IMR-90 (cell line): ENCODE measurements at regions not wholly inside any gene's neighbourhood (a gene's known extent, or its start where the extent isn't known, plus 50 kb on each side); places are given as distances from the start of the nearest gene placed in this dataset.

Experiments used
- BHLHE40 ChIP-seq: fragments of 150-350 bp; IDR thresholded peaks from 2 replicates; pipeline ENCODE4 v1.6.1; 2016; ENCODE audit warnings: mild to moderate bottlenecking, low read depth, low read length
- CEBPB ChIP-seq: IDR thresholded peaks from 2 replicates; pipeline ENCODE4 v1.6.1; 2012; ENCODE audit warnings: low read depth, low read length, improper control_type of control experiment
- MAFK ChIP-seq: IDR thresholded peaks from 2 replicates; pipeline ENCODE4 v1.6.1; 2012; ENCODE audit warnings: low read depth, low read length, improper control_type of control experiment
- MAZ ChIP-seq: IDR thresholded peaks from 2 replicates; pipeline ENCODE4 v1.6.1; 2012; ENCODE audit warnings: low read depth, mild to moderate bottlenecking, low read length, improper control_type of control experiment, moderate library complexity, borderline replicate concordance
- MXI1 ChIP-seq: IDR thresholded peaks from 2 replicates; pipeline ENCODE4 v1.6.1; 2012; ENCODE audit warnings: low read depth, mild to moderate bottlenecking, low read length, moderate library complexity, borderline replicate concordance
- NFE2L2 ChIP-seq: fragments of 150-350 bp; IDR thresholded peaks from 2 replicates; pipeline ENCODE4 v1.6.1; 2016; ENCODE audit warnings: low read depth, mild to moderate bottlenecking, low read length
- POLR2A ChIP-seq: IDR thresholded peaks from 2 replicates; pipeline ENCODE4 v1.6.1; 2012; ENCODE audit warnings: mild to moderate bottlenecking, low read depth, low read length
- RAD21 ChIP-seq: IDR thresholded peaks from 2 replicates; pipeline ENCODE4 v1.6.1; 2012; ENCODE audit warnings: low read length, improper control_type of control experiment
- RCOR1 ChIP-seq: IDR thresholded peaks from 2 replicates; pipeline ENCODE4 v1.6.1; 2012; ENCODE audit warnings: mild to moderate bottlenecking, low read length, improper control_type of control experiment; ENCODE audit not compliant: insufficient replicate concordance
- RFX5 ChIP-seq: IDR thresholded peaks from 2 replicates; pipeline ENCODE4 v1.8.0; 2012; ENCODE audit warnings: low read depth, mild to moderate bottlenecking, low read length, moderate library complexity
- SMC3 ChIP-seq: fragments of 150-350 bp; IDR thresholded peaks from 2 replicates; pipeline ENCODE4 v1.6.1; 2016; ENCODE audit warnings: low read depth, mild to moderate bottlenecking, antibody characterized with exemption, low read length, moderate library complexity
- TF ChIP-seq, protein P1 (sequence below): conservative IDR thresholded peaks from 2 replicates; pipeline ENCODE4 v1.5.1; 2012; ENCODE audit warnings: mild to moderate bottlenecking, low read depth, low read length, improper control_type of control experiment
- TF ChIP-seq, protein P2 (sequence below): fragments of 150-350 bp; IDR thresholded peaks from 2 replicates; pipeline ENCODE4 v1.6.1; 2016; ENCODE audit warnings: low read depth, mild to moderate bottlenecking, low read length, moderate library complexity, borderline replicate concordance

DNA sequence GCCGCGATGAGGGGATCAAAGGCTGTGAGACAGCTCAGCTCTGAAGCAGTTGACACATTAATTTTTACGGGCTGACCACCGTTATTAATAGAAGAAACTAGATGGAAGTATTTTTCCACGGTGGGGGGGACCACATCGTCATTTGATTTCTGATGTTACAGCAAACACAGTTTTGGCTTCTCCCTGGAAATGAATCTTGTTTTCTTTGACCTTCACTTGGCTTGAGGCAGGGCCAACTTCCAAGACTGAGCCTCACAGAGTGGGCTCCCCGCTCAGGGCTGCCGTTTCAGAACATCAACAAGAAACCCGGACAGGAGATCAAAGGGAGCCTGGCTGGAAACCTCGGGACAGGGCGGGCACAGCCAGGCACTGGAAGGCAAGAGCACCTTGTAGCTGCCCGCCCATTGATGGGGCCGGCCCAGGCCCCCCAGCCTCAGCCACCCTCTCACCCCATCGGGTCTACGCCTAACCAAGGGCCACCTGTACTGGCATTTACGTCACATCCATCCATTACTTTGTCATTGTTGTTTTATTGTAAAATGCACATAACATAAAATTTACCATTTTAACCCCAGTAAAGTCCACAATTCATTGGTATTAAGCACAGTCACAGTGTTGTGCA is 124.6 kb downstream of the C16orf95 start:
- TF ChIP-seq, protein P1, sequence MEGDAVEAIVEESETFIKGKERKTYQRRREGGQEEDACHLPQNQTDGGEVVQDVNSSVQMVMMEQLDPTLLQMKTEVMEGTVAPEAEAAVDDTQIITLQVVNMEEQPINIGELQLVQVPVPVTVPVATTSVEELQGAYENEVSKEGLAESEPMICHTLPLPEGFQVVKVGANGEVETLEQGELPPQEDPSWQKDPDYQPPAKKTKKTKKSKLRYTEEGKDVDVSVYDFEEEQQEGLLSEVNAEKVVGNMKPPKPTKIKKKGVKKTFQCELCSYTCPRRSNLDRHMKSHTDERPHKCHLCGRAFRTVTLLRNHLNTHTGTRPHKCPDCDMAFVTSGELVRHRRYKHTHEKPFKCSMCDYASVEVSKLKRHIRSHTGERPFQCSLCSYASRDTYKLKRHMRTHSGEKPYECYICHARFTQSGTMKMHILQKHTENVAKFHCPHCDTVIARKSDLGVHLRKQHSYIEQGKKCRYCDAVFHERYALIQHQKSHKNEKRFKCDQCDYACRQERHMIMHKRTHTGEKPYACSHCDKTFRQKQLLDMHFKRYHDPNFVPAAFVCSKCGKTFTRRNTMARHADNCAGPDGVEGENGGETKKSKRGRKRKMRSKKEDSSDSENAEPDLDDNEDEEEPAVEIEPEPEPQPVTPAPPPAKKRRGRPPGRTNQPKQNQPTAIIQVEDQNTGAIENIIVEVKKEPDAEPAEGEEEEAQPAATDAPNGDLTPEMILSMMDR = no peak
- no peak for TF ChIP-seq POLR2A
- TF ChIP-seq MAZ = no peak
- no peak for TF ChIP-seq RFX5
- no peak for TF ChIP-seq RAD21
- no peak for TF ChIP-seq MXI1
- no peak for TF ChIP-seq SMC3
- TF ChIP-seq NFE2L2 = no peak
- TF ChIP-seq MAFK = no peak
- TF ChIP-seq, protein P2, sequence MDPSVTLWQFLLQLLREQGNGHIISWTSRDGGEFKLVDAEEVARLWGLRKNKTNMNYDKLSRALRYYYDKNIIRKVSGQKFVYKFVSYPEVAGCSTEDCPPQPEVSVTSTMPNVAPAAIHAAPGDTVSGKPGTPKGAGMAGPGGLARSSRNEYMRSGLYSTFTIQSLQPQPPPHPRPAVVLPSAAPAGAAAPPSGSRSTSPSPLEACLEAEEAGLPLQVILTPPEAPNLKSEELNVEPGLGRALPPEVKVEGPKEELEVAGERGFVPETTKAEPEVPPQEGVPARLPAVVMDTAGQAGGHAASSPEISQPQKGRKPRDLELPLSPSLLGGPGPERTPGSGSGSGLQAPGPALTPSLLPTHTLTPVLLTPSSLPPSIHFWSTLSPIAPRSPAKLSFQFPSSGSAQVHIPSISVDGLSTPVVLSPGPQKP = no peak
- no peak for TF ChIP-seq BHLHE40
- no peak for TF ChIP-seq CEBPB
- TF ChIP-seq RCOR1 = no peak
